ENCODE measurements at regions not wholly inside any gene's neighbourhood (a gene's known extent, or its start where the extent isn't known, plus 50 kb on each side); places are given as distances from the start of the nearest gene placed in this dataset.

- TF ChIP-seq CTCF (conservative IDR thresholded peaks at IDR 0.05; ENCODE audit: low read depth, low read length) = no peak
- H3K4me3 ChIP-seq (ENCODE audit: low read length) = no peak overlapping the region
- no peak for DNase-seq (ENCODE audit: low read depth)
Measured at GRCh38 chr18:24959051-24959476, 392.9 kb downstream of the ZNF521 start.

- no peak for DNase-seq (ENCODE audit: low read depth)
- TF ChIP-seq CTCF (conservative IDR thresholded peaks at IDR 0.05; ENCODE audit: low read depth, low read length) = no peak
- H3K4me3 ChIP-seq (ENCODE audit: low read length) = no peak overlapping the region
Measured at GRCh38 chr18:24964216-24964615, 387.8 kb downstream of the ZNF521 start.

- DNase-seq (ENCODE audit: low read depth) = peak; percentile 91
- no peak for TF ChIP-seq CTCF (conservative IDR thresholded peaks at IDR 0.05; ENCODE audit: low read depth, low read length)
Measured at GRCh38 chr18:24968238-24968775, 383.7 kb downstream of the ZNF521 start.

GRCh38 chr18:24972577-24972976 is 379.4 kb downstream of the ZNF521 start:
- TF ChIP-seq CTCF (conservative IDR thresholded peaks at IDR 0.05; ENCODE audit: low read depth, low read length) = no peak
- DNase-seq (ENCODE audit: low read depth) = no peak
- no peak overlapping the region for H3K4me3 ChIP-seq (ENCODE audit: low read length)

More at GRCh38 chr18:24968238-24968775, 383.7 kb downstream of the ZNF521 start:
- no peak overlapping the region for H3K4me3 ChIP-seq (ENCODE audit: low read length)

- no peak for TF ChIP-seq CTCF (conservative IDR thresholded peaks at IDR 0.05; ENCODE audit: low read depth, low read length)
- H3K4me3 ChIP-seq (ENCODE audit: low read length) = no peak overlapping the region
- DNase-seq (ENCODE audit: low read depth) = peak; percentile 29
Measured at GRCh38 chr18:24974431-24974830, 377.5 kb downstream of the ZNF521 start.

GRCh38 chr18:24975496-24976372 is 376.2 kb downstream of the ZNF521 start:
- no peak for TF ChIP-seq CTCF (conservative IDR thresholded peaks at IDR 0.05; ENCODE audit: low read depth, low read length)
- DNase-seq (ENCODE audit: low read depth) = no peak
- no peak overlapping the region for H3K4me3 ChIP-seq (ENCODE audit: low read length)

GRCh38 chr18:24976502-24976901 is 375.5 kb downstream of the ZNF521 start:
- no peak overlapping the region for H3K4me3 ChIP-seq (ENCODE audit: low read length)
- no peak for DNase-seq (ENCODE audit: low read depth)
- TF ChIP-seq CTCF (conservative IDR thresholded peaks at IDR 0.05; ENCODE audit: low read depth, low read length) = no peak

Measured in retinal pigment epithelial cell (primary cell).